Uterus (tissue), 3 donors: ENCODE measurements at regions not wholly inside any gene's neighbourhood (a gene's known extent, or its start where the extent isn't known, plus 50 kb on each side); places are given as distances from the start of the nearest gene placed in this dataset.
"Not testable (repeated sequence)": the region's sequence is repeated elsewhere in the genome, so short reads cannot be mapped to it uniquely, and the experiment has no call there.

Source experiments
- DNase-seq, 2 donors: peaks; one replicate each; pipeline ENCODE4 v3.0.0-alpha.2; 2019 to 2020
- H3K27ac ChIP-seq, 2 donors: fragments of 200-600 bp; sonication (generic); 1 replicate in 1 of 2; 2 replicates in 1 of 2; pipeline ENCODE4 v1.5.1; 2016 to 2018
- H3K27me3 ChIP-seq, 2 donors: fragments of 200-600 bp; sonication (generic); one replicate each; pipeline ENCODE4 v1.5.1; 2018 to 2019; ENCODE audit warnings: control low read depth in 1 of 2
- H3K36me3 ChIP-seq, 2 donors: fragments of 200-600 bp; sonication (generic); one replicate each; pipeline ENCODE4 v1.5.1; 2019; ENCODE audit warnings: control low read depth in 1 of 2
- H3K4me1 ChIP-seq, 2 donors: fragments of 200-600 bp; sonication (generic); one replicate each; pipeline ENCODE4 v1.5.1; 2018 to 2019; ENCODE audit warnings: control low read depth in 1 of 2
- H3K4me3 ChIP-seq, 2 donors: fragments of 200-600 bp; sonication (generic); 1 replicate in 1 of 2; 2 replicates in 1 of 2; pipeline ENCODE4 v1.5.1; 2018 to 2019; ENCODE audit warnings: mild to moderate bottlenecking in 1 of 2
- H3K9me3 ChIP-seq, 2 donors: fragments of 200-600 bp; sonication (generic); one replicate each; pipeline ENCODE4 v1.5.1; 2019; ENCODE audit warnings: control low read depth in 1 of 2
- CTCF ChIP-seq, 4 experiments: fragments of 200-600 bp in 2 of 4; fragments of 450-650 bp in 2 of 4; sonication (generic) in 2 of 4; IDR thresholded peaks; one replicate each; pipeline ENCODE4 v1.5.1; 2016 to 2019; ENCODE audit warnings: antibody characterized with exemption in 4 of 4, mild to moderate bottlenecking in 2 of 4, moderate library complexity in 1 of 4
- POLR2A ChIP-seq, 2 donors: fragments of 450-650 bp; IDR thresholded peaks; one replicate each; pipeline ENCODE4 v1.6.1; 2016; ENCODE audit warnings: antibody characterized with exemption in 2 of 2, mild to moderate bottlenecking in 1 of 2, moderate library complexity in 1 of 2
- intact Hi-C: fragments of 100-400 bp; cut with DNase I; formaldehyde crosslinking; loops from one replicate; pipeline ENCODE4 v1.15.1; 2023; ENCODE audit warnings: low total_unique reads
- donor health status: DM: yes; HTN: yes; CAD: no.

GRCh38 chr7:34227525-34227924 is 322.2 kb downstream of the BMPER start:
- intact Hi-C loops: no loop called here
- Histone ChIP-seq H3K4me1 (no peaks in the 10 kb centered on the region), H3K27me3 (no peaks in the 10 kb centered on the region)

GRCh38 chr7:34235101-34235500 is 329.8 kb downstream of the BMPER start:
- H3K27ac ChIP-seq, intact Hi-C loops, H3K4me1 ChIP-seq, H3K4me3 ChIP-seq, H3K27me3 ChIP-seq, DNase-seq, H3K9me3 ChIP-seq, H3K36me3 ChIP-seq: not testable (repeated sequence)

More at GRCh38 chr7:34227525-34227924, 322.2 kb downstream of the BMPER start:
- Histone ChIP-seq H3K36me3 (no peaks in the 10 kb centered on the region), H3K27ac (no peak overlapping the region), H3K4me3 (no peak overlapping the region), H3K9me3 (no peaks in the 10 kb centered on the region)
- no peak for DNase-seq
- TF ChIP-seq POLR2A (IDR thresholded peaks at IDR 0.05): no peak
- no peak for TF ChIP-seq CTCF (IDR thresholded peaks at IDR 0.05)

GRCh38 chr7:34236057-34236456 is 330.7 kb downstream of the BMPER start:
- DNase-seq: no peak
- no peak overlapping the region for H3K4me3 ChIP-seq
- no peaks in the 10 kb centered on the region for H3K9me3 ChIP-seq
- intact Hi-C loops: no loop called here
- no peaks in the 10 kb centered on the region for H3K27me3 ChIP-seq
- H3K36me3 ChIP-seq: no peaks in the 10 kb centered on the region
- no peak overlapping the region for H3K27ac ChIP-seq
- TF ChIP-seq POLR2A (IDR thresholded peaks at IDR 0.05) (no peak), CTCF (IDR thresholded peaks at IDR 0.05) (no peak)
- H3K4me1 ChIP-seq: no peaks in the 10 kb centered on the region

- intact Hi-C loops: no loop called here
Observed at GRCh38 chr7:34236839-34237492, 331.6 kb downstream of the BMPER start.

GRCh38 chr7:34237493-34237849 is 332.1 kb downstream of the BMPER start:
- TF ChIP-seq CTCF (IDR thresholded peaks at IDR 0.05) (no peak), POLR2A (IDR thresholded peaks at IDR 0.05) (no peak)
- no peak for DNase-seq
- intact Hi-C loops: no loop called here
- Histone ChIP-seq H3K36me3 (no peaks in the 10 kb centered on the region), H3K4me1 (no peaks in the 10 kb centered on the region), H3K27me3 (no peaks in the 10 kb centered on the region), H3K9me3 (no peaks in the 10 kb centered on the region), H3K4me3 (no peak overlapping the region), H3K27ac (no peak overlapping the region)

More at GRCh38 chr7:34236839-34237492, 331.6 kb downstream of the BMPER start:
- H3K27me3 ChIP-seq: no peaks in the 10 kb centered on the region
- H3K36me3 ChIP-seq: no peaks in the 10 kb centered on the region
- H3K4me1 ChIP-seq: no peaks in the 10 kb centered on the region
- no peak for DNase-seq
- no peak overlapping the region for H3K4me3 ChIP-seq
- H3K9me3 ChIP-seq: no peaks in the 10 kb centered on the region
- no peak overlapping the region for H3K27ac ChIP-seq
- TF ChIP-seq CTCF (IDR thresholded peaks at IDR 0.05) (no peak), POLR2A (IDR thresholded peaks at IDR 0.05) (no peak)

- DNase-seq: no peak
- no peaks in the 10 kb centered on the region for H3K36me3 ChIP-seq
- H3K4me3 ChIP-seq: no peak overlapping the region
- no peaks in the 10 kb centered on the region for H3K4me1 ChIP-seq
- no peak overlapping the region for H3K27ac ChIP-seq
- H3K9me3 ChIP-seq: no peaks in the 10 kb centered on the region
- no peak for TF ChIP-seq POLR2A (IDR thresholded peaks at IDR 0.05)
- intact Hi-C loops: no loop called here
- H3K27me3 ChIP-seq: no peaks in the 10 kb centered on the region
Observed at GRCh38 chr7:34240417-34240816, 335.1 kb downstream of the BMPER start.
